Lower leg skin (tissue), 3 donors: ENCODE measurements at regions not wholly inside any gene's neighbourhood (a gene's known extent, or its start where the extent isn't known, plus 50 kb on each side); places are given as distances from the start of the nearest gene placed in this dataset.

Experiments used
- CTCF ChIP-seq, 3 donors: fragments of 450-650 bp; IDR thresholded peaks; one replicate each; pipeline ENCODE4 v1.5.1; 2016; ENCODE audit warnings: antibody characterized with exemption in 3 of 3, mild to moderate bottlenecking in 3 of 3, moderate library complexity in 2 of 3
- POLR2A ChIP-seq, 2 donors: fragments of 450-650 bp; IDR thresholded peaks; one replicate each; pipeline ENCODE4 v1.6.1; 2016 to 2017; ENCODE audit warnings: antibody characterized with exemption in 2 of 2, mild to moderate bottlenecking in 1 of 2, moderate library complexity in 1 of 2

- TF ChIP-seq CTCF (IDR thresholded peaks at IDR 0.05): no peak
- TF ChIP-seq POLR2A (IDR thresholded peaks at IDR 0.05): no peak
Observed at GRCh38 chr3:164477403-164477802, 600.9 kb downstream of the SI start.
